ENCODE measurements at regions not wholly inside any gene's neighbourhood (a gene's known extent, or its start where the extent isn't known, plus 50 kb on each side); places are given as distances from the start of the nearest gene placed in this dataset.
"Not testable (repeated sequence)": the region's sequence is repeated elsewhere in the genome, so short reads cannot be mapped to it uniquely, and the experiment has no call there.

GRCh38 chr1:236335633-236336032 is 53.9 kb upstream of the ERO1B start:
- not testable (repeated sequence) for TF ChIP-seq POLR2A (IDR thresholded peaks at IDR 0.05; ENCODE audit: low read length); GATA1 (IDR thresholded peaks at IDR 0.05; ENCODE audit: low read depth, low read length)
